BJ (cell line): ENCODE measurements at regions not wholly inside any gene's neighbourhood (a gene's known extent, or its start where the extent isn't known, plus 50 kb on each side); places are given as distances from the start of the nearest gene placed in this dataset.

Experiments
- CTCF ChIA-PET: fragments of 350-600 bp; formaldehyde crosslinking; extraction: SDS; loops from one replicate; lab custom pipeline; 2021; ENCODE audit warnings: antibody characterized with exemption, inconsistent platforms; lab: Yijun Ruan, JAX
- POLR2A ChIA-PET: fragments of 300-600 bp; sonication (Branson Sonifier 250); formaldehyde crosslinking; extraction: SDS; loops from one replicate; lab custom pipeline; 2021; ENCODE audit warnings: antibody characterized with exemption; lab: Charles Lee
- DNase-seq: peaks from one replicate; pipeline ENCODE4 v3.0.0-alpha.2; 2011; ENCODE audit warnings: low read depth
- H3K27me3 ChIP-seq: 2 replicates; pipeline ENCODE4 v1.6.0; 2011; ENCODE audit warnings: low read length; ENCODE audit not compliant: control insufficient read depth, insufficient read depth
- H3K36me3 ChIP-seq: 2 replicates; pipeline ENCODE4 v1.5.1; 2011; ENCODE audit warnings: low read length; ENCODE audit not compliant: control insufficient read depth, insufficient read depth
- H3K4me3 ChIP-seq: 2 replicates; pipeline ENCODE4 v1.5.1; 2011; ENCODE audit warnings: low read depth, mild to moderate bottlenecking, control low read depth, low read length
- CTCF ChIP-seq: IDR thresholded peaks from 2 replicates; pipeline ENCODE4 v1.5.1; 2011; ENCODE audit warnings: low read depth, mild to moderate bottlenecking, control low read depth, inconsistent platforms, low read length, moderate library complexity; ENCODE audit not compliant: insufficient read depth

- Histone ChIP-seq H3K4me3 (no peak overlapping the region), H3K27me3 (no peaks in the 10 kb centered on the region), H3K36me3 (no peaks in the 10 kb centered on the region)
- POLR2A ChIA-PET, result no interaction called here
- no peak for TF ChIP-seq CTCF
- no peak for DNase-seq
- CTCF ChIA-PET, result no interaction called here
These were observed 2337.6 kb downstream of the PCDH7 start for GRCh38 chr4:33057736-33058135.

GRCh38 chr4:33058998-33059397, 2338.8 kb downstream of the PCDH7 start:
- ChIA-PET CTCF (no interaction called here), POLR2A (no interaction called here)
- DNase-seq, result no peak
- no peaks in the 10 kb centered on the region for H3K27me3 ChIP-seq
- TF ChIP-seq CTCF, result no peak
- H3K36me3 ChIP-seq, result no peaks in the 10 kb centered on the region
- H3K4me3 ChIP-seq, result no peak overlapping the region

GRCh38 chr4:33060674-33061542, 2340.7 kb downstream of the PCDH7 start:
- ChIA-PET CTCF (interaction anchor here (0.6 to 4.0 kb wide), 8 partner anchors 10 to 102 kb away, joined by 3 to 26 read pairs (median 4); no protein-coding TSS in a partner anchor), POLR2A (no interaction called here)
- Histone ChIP-seq H3K36me3 (no peaks in the 10 kb centered on the region), H3K4me3 (no peak overlapping the region), H3K27me3 (no peaks in the 10 kb centered on the region)
- DNase-seq, result no peak
- peak; percentile 82 for TF ChIP-seq CTCF

GRCh38 chr4:33061727-33062126, 2341.6 kb downstream of the PCDH7 start:
- Histone ChIP-seq H3K36me3 (no peaks in the 10 kb centered on the region), H3K27me3 (no peaks in the 10 kb centered on the region), H3K4me3 (no peak overlapping the region)
- no peak for TF ChIP-seq CTCF
- POLR2A ChIA-PET, result no interaction called here
- DNase-seq, result no peak
- CTCF ChIA-PET, result interaction anchor here (1.2 to 4.0 kb wide), 3 partner anchors 10 to 29 kb away, joined by 3 to 26 read pairs (median 4); no protein-coding TSS in a partner anchor

GRCh38 chr4:33062155-33062806, 2342.1 kb downstream of the PCDH7 start:
- TF ChIP-seq CTCF, result no peak
- Histone ChIP-seq H3K36me3 (no peaks in the 10 kb centered on the region), H3K4me3 (no peak overlapping the region), H3K27me3 (no peaks in the 10 kb centered on the region)
- ChIA-PET POLR2A (interaction anchor here (0.7 kb wide), 1 partner anchor 27 kb away, joined by 3 read pairs; no protein-coding TSS in a partner anchor), CTCF (interaction anchor here (4.0 kb wide), 1 partner anchor 11 kb away, joined by 26 read pairs; no protein-coding TSS in a partner anchor)
- no peak for DNase-seq
